GM19351 (cell line): ENCODE measurements at regions not wholly inside any gene's neighbourhood (a gene's known extent, or its start where the extent isn't known, plus 50 kb on each side); places are given as distances from the start of the nearest gene placed in this dataset.

Experiments used
- ATAC-seq: cut with Tn5 transposase; IDR thresholded peaks from one replicate; pipeline ENCODE4 v1.9.1; 2021; ENCODE audit warnings: mild to moderate bottlenecking, moderate library complexity; ENCODE audit not compliant: unreplicated experiment

- no peak for ATAC-seq
These were observed 209.1 kb upstream of the LYPLAL1 start for GRCh38 chr1:218964471-218965185.

GRCh38 chr1:218965821-218966220 lies 207.9 kb upstream of the LYPLAL1 start:
- no peak for ATAC-seq

- ATAC-seq, result no peak
These were observed 206.4 kb upstream of the LYPLAL1 start for GRCh38 chr1:218967254-218967653.

DNA sequence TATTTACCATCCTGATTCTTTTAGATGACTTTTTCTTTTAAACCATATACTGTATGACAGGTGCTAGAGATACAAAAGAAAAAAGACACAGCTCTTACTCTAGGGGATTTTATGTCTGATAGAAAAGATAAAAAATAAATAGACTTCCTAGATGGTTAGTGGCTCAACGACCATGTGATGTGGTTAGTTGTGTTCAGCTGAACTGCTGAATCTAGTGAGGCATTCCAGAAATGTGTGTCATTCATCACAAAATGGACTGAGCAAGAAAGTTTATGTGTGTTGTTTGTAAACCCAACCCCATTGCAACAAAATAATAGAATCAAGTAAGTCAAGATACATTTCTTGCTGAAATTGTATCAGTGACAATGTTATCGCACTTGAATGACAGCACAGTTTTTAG lies 205.8 kb upstream of the LYPLAL1 start:
- no peak for ATAC-seq

GRCh38 chr1:218969006-218969405 lies 204.7 kb upstream of the LYPLAL1 start:
- ATAC-seq, result no peak

DNA sequence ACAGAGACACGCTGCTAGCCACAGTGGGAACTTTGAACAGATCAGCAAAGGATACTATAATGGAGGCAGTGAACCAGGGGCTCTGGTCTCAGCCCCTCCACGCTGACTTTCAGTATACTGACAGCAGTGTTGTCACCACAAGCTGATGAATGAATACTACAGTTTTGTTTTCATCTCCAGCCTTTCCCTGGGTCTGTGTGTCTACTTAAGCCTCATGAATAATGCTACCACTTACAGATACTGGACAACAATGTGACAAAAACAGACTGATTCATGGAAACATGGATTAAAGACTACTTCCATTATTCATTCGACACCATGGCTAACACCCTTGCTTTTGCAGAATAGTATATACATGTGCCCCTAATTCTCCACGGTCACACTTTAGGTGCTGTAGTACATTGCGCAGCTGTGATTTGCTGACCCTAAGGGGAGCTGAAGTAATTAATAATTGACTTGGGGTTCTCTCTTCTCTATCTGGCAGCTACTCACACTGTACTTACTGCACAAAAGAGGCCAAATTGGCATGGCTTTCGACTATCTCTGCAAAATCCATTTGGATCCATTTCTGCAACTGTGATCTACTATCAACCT lies 203.2 kb upstream of the LYPLAL1 start:
- no peak for ATAC-seq

- no peak for ATAC-seq
These were observed 202.5 kb upstream of the LYPLAL1 start for GRCh38 chr1:218971156-218971555.

- ATAC-seq, result no peak
These were observed 192.8 kb upstream of the LYPLAL1 start for GRCh38 chr1:218980881-218981280.

GRCh38 chr1:218982482-218982881 lies 191.2 kb upstream of the LYPLAL1 start:
- no peak for ATAC-seq

- no peak for ATAC-seq
These were observed 190.2 kb upstream of the LYPLAL1 start for GRCh38 chr1:218983433-218983832.

GRCh38 chr1:218983848-218984247 lies 189.8 kb upstream of the LYPLAL1 start:
- ATAC-seq, result no peak

GRCh38 chr1:218985424-218985984 lies 188.2 kb upstream of the LYPLAL1 start:
- ATAC-seq, result no peak

DNA sequence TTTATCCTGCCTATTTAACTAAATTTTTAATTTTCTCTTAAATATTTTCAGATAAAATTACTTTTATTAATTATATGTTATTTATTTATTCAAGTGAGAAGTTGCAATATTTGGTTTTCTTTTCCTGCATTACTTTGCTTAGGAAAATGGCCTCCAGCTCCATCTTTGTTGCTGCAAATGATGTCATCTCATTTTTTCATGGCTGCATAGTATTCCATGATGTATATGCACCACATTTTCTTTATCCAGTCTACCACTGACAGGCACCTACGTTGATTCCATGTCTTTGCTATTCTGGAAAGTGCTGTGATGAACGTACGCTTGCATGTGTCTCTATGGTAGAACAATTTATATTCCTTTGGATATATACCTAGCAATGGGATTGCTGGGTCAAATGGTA lies 186.9 kb upstream of the LYPLAL1 start:
- ATAC-seq, result no peak

DNA sequence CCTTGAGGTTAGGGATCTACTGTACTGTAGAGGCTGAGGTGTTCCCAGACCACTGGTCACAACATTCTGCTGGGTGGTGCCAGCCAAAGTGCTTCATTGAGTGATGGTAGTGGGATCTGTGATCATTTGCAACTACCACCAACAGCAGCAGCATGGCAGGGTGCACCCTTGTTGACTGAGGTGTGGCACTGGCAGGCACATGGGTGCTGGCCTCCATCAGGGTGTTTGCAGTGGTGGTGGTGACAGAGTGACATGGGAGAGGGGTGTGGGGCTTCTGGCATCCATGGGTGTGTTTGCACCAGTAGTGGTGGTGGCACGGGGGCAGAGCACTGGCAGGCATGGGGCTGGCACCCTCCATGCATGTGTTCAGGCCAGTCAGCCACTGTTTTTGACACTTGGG lies 183.7 kb upstream of the LYPLAL1 start:
- ATAC-seq, result no peak

GRCh38 chr1:218991089-218991488 lies 182.6 kb upstream of the LYPLAL1 start:
- ATAC-seq, result no peak

DNA sequence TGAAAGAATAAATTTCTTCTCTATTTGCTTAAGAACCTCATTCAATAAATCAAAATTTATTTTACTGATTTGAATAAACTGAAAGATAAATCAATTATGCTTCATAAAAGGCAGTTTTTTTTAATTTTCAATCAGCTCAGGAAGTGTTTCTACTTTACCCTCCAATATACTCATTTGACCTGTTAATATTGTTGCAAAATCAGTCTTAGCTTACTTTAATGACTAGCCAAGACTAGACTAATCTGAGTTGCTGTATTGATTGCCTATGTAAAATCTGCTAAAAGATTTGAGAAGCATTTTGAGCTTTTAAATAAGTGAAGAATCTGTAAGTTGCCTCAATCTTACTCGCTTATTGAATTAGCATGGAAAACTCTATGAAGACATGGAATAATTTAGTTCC lies 179.1 kb upstream of the LYPLAL1 start:
- ATAC-seq, result no peak

- no peak for ATAC-seq
These were observed 178.5 kb upstream of the LYPLAL1 start for GRCh38 chr1:218995091-218995665.

- ATAC-seq, result no peak
These were observed 177.3 kb upstream of the LYPLAL1 start for GRCh38 chr1:218996362-218996761.

DNA sequence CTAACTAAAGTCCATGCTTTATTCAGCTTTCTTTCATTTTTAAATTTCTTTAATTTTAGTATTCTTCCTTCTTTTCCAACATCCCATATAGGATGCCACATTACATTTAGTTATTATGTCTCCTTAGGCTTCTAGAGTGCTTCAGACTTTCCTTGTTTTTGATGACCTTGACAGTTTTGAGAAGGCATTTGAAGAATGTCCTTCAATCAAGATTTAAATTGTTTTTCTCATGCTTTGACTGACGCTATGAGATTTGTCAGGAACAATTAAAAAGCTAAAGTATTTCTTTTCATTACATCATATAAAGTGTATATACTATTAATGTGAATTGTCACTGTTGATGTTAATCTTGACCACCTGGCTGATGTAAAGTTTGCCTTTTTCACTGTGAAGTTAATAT lies 173.7 kb upstream of the LYPLAL1 start:
- no peak for ATAC-seq

GRCh38 chr1:219000631-219001030 lies 173.0 kb upstream of the LYPLAL1 start:
- ATAC-seq, result no peak

DNA sequence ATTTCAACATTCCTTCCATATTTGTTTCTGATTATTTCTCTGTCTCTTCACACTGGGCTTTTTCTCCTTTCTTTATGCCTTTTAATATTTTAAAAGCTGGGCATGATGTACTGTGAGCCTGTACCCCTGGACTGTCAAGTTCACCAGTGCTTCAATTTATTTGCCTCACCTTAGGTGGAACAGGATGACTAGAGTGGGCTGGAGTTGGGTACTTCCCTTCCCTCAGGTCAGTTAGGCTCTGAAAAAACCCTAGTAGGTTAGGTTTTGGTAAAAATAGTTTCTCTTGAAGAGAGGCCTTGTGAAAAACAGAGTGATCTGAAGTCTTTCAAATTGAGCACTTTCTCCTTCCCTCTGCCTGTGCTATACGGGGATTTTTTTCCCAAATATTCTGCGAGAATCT lies 163.0 kb upstream of the LYPLAL1 start:
- ATAC-seq, result peak; percentile 65

DNA sequence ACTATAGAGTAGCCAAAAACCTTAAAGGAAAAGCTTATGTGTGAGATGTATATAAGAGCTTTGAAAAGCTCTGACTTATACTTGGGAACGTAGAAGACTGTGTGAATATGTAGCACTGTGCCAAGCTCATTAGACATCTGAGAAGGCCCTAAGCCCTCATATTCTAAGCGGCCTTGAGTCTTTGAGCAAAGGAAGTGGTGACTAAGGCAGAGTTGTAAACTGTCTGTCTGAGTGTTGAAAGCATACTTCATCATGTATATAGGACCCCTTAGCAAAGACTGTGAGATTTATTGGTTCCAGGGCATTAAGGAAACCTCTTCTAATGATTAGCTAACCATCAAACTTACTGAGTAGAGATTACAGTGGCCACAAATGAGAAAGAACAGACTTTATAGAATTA lies 153.3 kb upstream of the LYPLAL1 start:
- no peak for ATAC-seq
